HEK293T (cell line): ENCODE measurements at regions not wholly inside any gene's neighbourhood (a gene's known extent, or its start where the extent isn't known, plus 50 kb on each side); places are given as distances from the start of the nearest gene placed in this dataset.

Experiments
- CTCF ChIA-PET: fragments of 350-600 bp; formaldehyde crosslinking; extraction: SDS; loops from one replicate; lab custom pipeline; 2021; ENCODE audit warnings: antibody characterized with exemption, inconsistent platforms; lab: Yijun Ruan, JAX
- POLR2A ChIA-PET: fragments of 350-600 bp; formaldehyde crosslinking; extraction: SDS; loops from one replicate; lab custom pipeline; 2020; ENCODE audit warnings: antibody characterized with exemption, inconsistent platforms; lab: Yijun Ruan, JAX
- DNase-seq: peaks from one replicate; pipeline ENCODE4 v3.0.0; 2012; ENCODE audit warnings: mixed read lengths; ENCODE audit errors: extremely low spot score
- ARNT ChIP-seq: fragments of 450-650 bp; IDR thresholded peaks from 2 replicates; pipeline ENCODE4 v1.6.1; 2017; ENCODE audit warnings: mild to moderate bottlenecking
- BHLHE40 ChIP-seq: fragments of 450-650 bp; IDR thresholded peaks from 2 replicates; pipeline ENCODE4 v1.6.1; 2016; ENCODE audit warnings: mild to moderate bottlenecking, moderate library complexity, borderline replicate concordance
- CTBP1 ChIP-seq: fragments of 450-650 bp; IDR thresholded peaks from 2 replicates; pipeline ENCODE4 v1.6.1; 2016; ENCODE audit warnings: borderline replicate concordance
- ELF4 ChIP-seq: fragments of 450-650 bp; IDR thresholded peaks from 2 replicates; pipeline ENCODE4 v1.6.1; 2017; ENCODE audit warnings: antibody characterized with exemption
- FOXA1 ChIP-seq: fragments of 450-650 bp; IDR thresholded peaks from 2 replicates; pipeline ENCODE4 v1.6.1; 2016; ENCODE audit warnings: mild to moderate bottlenecking
- FOXK2 ChIP-seq: fragments of 450-650 bp; IDR thresholded peaks from 2 replicates; pipeline ENCODE4 v1.6.1; 2016; ENCODE audit warnings: mild to moderate bottlenecking
- FOXM1 ChIP-seq: fragments of 450-650 bp; IDR thresholded peaks from 2 replicates; pipeline ENCODE4 v1.6.1; 2017; ENCODE audit warnings: mild to moderate bottlenecking, borderline replicate concordance
- HDGF ChIP-seq: fragments of 450-650 bp; IDR thresholded peaks from 2 replicates; pipeline ENCODE4 v1.6.1; 2017; ENCODE audit warnings: antibody characterized with exemption, borderline replicate concordance
- L3MBTL2 ChIP-seq: fragments of 450-650 bp; conservative IDR thresholded peaks from 2 replicates; pipeline ENCODE4 v1.6.1; 2016; ENCODE audit warnings: mild to moderate bottlenecking
- LEF1 ChIP-seq: fragments of 450-650 bp; IDR thresholded peaks from 2 replicates; pipeline ENCODE4 v1.6.1; 2017; ENCODE audit warnings: mild to moderate bottlenecking, borderline replicate concordance
- NFRKB ChIP-seq: fragments of 450-650 bp; IDR thresholded peaks from 2 replicates; pipeline ENCODE4 v1.6.1; 2016; ENCODE audit warnings: mild to moderate bottlenecking, moderate library complexity
- SP1 ChIP-seq: fragments of 450-650 bp; IDR thresholded peaks from 2 replicates; pipeline ENCODE4 v1.6.1; 2017
- SUZ12 ChIP-seq: fragments of 450-650 bp; IDR thresholded peaks from 2 replicates; pipeline ENCODE4 v1.6.1; 2016; ENCODE audit warnings: mild to moderate bottlenecking
- TARDBP ChIP-seq: fragments of 450-650 bp; IDR thresholded peaks from 2 replicates; pipeline ENCODE4 v1.6.1; 2016
- ZNF384 ChIP-seq: fragments of 450-650 bp; IDR thresholded peaks from 2 replicates; pipeline ENCODE4 v1.6.1; 2016
- TF ChIP-seq, protein P1 (sequence below): fragments of 450-650 bp; IDR thresholded peaks from 2 replicates; pipeline ENCODE4 v1.6.1; 2016

DNA sequence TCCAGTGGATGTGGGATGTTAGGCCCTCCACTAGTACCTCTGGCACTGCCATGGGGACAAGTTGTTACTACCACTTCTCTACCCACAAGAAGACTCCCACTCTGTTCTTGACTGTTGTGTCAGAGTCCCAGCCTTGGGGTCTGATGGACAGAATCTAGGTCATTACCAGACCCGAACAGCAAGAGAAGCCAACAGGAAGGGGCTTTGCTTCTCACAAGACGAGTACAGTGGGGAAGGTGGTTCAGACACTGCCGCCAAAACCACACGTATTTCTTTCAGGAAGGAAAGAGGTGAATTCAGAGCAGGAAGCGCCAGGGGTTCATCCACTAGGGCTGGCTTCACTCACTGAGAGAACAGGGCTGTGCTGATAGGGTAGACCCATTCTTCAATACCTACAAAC, 161.3 kb upstream of the KIT start:
- TF ChIP-seq NFRKB = no peak
- TF ChIP-seq BHLHE40 = no peak
- TF ChIP-seq L3MBTL2 = no peak
- no peak for TF ChIP-seq FOXK2
- no peak for TF ChIP-seq SUZ12
- no peak for TF ChIP-seq CTBP1
- TF ChIP-seq FOXM1 = no peak
- no peak for TF ChIP-seq TARDBP
- TF ChIP-seq LEF1 = no peak
- no peak for TF ChIP-seq ARNT
- TF ChIP-seq, protein P1, sequence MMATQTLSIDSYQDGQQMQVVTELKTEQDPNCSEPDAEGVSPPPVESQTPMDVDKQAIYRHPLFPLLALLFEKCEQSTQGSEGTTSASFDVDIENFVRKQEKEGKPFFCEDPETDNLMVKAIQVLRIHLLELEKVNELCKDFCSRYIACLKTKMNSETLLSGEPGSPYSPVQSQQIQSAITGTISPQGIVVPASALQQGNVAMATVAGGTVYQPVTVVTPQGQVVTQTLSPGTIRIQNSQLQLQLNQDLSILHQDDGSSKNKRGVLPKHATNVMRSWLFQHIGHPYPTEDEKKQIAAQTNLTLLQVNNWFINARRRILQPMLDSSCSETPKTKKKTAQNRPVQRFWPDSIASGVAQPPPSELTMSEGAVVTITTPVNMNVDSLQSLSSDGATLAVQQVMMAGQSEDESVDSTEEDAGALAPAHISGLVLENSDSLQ = no peak
- TF ChIP-seq HDGF = no peak
- TF ChIP-seq ZNF384 = no peak
- no peak for TF ChIP-seq ELF4
- no peak for TF ChIP-seq FOXA1
- no peak for TF ChIP-seq SP1
- DNase-seq = no peak
- CTCF ChIA-PET = no interaction called here
- POLR2A ChIA-PET = no interaction called here

DNA sequence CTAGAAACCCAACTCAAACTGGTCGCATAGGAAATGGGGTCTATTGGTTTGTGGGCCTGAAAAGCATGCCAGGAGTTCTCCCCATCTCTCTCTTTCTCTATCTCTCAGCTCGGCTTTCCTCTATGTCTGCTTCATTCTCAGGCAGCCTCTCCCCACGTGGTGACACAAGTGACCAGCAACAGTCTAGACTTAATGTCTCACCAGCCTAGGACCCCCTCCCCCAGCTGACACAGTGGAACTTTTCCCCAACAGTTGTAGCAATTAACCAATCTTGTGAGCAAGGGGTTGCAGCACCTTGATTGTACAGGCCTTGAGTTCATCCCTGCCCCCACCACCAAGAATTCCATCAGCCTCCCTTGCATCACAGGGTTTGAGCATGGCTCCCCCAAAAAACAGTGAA, 159.8 kb upstream of the KIT start:
- no peak for DNase-seq
- ChIA-PET POLR2A (no interaction called here), CTCF (no interaction called here)
- no peak for TF ChIP-seq LEF1
- TF ChIP-seq ELF4 = no peak
- no peak for TF ChIP-seq NFRKB
- no peak for TF ChIP-seq FOXK2
- no peak for TF ChIP-seq HDGF
- TF ChIP-seq, protein P1 = no peak
- TF ChIP-seq L3MBTL2 = no peak
- TF ChIP-seq SP1 = no peak
- no peak for TF ChIP-seq FOXM1
- TF ChIP-seq CTBP1 = no peak
- no peak for TF ChIP-seq TARDBP

DNA sequence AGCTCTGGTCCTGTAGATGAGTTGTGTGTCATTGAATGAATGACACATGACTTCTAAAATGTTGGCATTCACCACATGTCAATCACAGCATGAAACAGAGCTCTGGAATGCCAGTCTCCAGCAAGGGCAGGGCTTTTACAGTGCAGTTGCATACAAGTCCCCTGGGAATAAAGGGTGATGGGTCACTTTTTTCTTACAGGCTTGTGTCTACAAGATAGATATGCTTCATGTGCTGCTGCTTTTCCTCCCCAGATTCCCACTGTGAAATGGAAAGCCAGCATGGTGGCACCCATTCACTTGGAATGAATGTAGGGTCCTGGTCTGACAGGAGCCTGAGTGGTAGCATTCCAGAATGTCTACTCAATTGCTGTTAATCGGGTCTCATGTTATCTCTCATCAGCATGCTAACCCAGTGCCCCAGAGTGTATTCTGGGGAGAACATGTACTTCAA, 159.1 kb upstream of the KIT start:
- ChIA-PET POLR2A (no interaction called here), CTCF (no interaction called here)
- TF ChIP-seq SP1 (no peak), CTBP1 (no peak)
- TF ChIP-seq, protein P1 = peak; percentile 77
- DNase-seq = no peak

DNA sequence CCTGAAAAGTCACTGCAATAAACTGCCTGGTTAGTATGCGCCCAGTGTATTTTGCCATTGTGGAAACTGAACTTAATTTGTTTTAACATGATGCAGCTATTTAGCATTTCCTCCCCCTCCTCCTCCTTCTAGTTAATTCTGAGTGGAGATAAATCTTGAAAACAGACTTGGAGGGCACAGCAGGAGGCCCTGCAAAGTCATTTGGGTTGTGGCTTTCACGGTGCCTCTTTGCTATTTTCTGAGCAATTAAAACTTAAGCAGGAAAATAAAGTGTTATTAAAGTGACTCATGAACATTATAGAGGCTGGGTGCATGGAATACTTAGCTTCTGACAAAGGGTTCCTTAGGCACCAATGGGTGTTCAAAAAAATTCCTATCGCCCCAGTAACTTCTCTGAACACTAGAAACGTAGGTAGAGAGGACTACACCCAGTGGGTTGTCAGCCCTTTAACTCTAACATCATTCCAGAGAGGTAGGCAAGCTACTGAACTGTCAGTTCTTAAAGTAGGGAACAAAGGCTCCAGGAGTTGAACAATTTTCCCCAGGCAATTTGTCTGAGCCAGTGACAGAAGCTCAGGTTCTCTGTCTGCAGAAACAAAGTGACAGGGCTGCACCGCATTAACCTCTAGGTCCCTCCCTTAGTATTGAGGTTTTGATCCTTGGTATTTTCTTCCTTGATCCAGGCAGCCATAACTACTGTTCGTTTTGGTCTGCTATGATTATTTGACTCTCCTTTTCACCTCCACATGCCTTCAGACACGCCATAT, 158.3 kb upstream of the KIT start:
- ChIA-PET CTCF (no interaction called here), POLR2A (no interaction called here)
- DNase-seq = peak; percentile 10
- TF ChIP-seq, protein P1 = peak; percentile 36; the same call in 1 of the 2 replicates
- no peak for TF ChIP-seq ARNT

DNA sequence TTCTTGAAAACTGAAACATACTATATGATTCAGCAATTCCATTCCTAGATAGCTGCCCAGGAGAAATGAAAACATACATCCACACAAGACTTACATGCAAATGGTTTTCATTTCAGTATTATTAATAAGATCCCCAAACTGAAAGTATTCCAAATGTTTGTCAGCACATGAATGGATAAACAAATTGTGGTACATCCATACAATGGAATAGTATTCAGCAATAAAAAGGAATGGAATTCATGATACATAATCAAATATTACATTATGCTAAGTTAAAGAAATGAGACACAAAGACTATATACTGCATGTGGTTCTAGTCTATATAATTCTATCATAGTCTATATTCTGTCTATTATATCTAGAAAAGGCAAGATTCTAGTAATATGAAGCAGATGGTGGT, 152.4 kb upstream of the KIT start:
- no peak for TF ChIP-seq ELF4
- TF ChIP-seq, protein P1 = no peak
- TF ChIP-seq HDGF = no peak
- TF ChIP-seq ARNT = no peak
- TF ChIP-seq FOXA1 = no peak
- no peak for TF ChIP-seq LEF1
- no peak for TF ChIP-seq SP1
- TF ChIP-seq CTBP1 = no peak
- TF ChIP-seq SUZ12 = no peak
- TF ChIP-seq L3MBTL2 = no peak
- TF ChIP-seq FOXM1 = no peak
- TF ChIP-seq ZNF384 = no peak
- TF ChIP-seq BHLHE40 = no peak
- no peak for TF ChIP-seq TARDBP
- TF ChIP-seq NFRKB = no peak
- no peak for TF ChIP-seq FOXK2
- no peak for DNase-seq
- ChIA-PET POLR2A (no interaction called here), CTCF (no interaction called here)

DNA sequence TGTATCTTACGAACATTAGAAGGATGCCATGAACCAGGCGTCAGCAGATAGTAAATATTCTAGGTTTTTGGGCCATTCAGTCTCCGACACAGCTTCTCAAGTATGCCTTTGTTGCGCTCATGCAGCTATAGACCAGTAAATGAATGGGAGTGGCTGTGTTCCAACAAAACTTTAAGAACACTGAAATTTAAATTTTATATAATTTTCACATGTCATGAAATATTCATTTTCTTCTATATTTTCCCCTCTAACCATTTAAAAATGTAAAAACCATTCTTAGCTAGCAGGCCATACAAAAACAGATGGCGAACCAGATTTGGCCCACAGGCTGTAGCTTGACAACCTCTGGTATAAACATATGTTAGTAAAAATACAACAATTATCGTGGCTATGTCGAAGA, 151.8 kb upstream of the KIT start:
- TF ChIP-seq L3MBTL2 = no peak
- no peak for TF ChIP-seq BHLHE40
- TF ChIP-seq FOXK2 = no peak
- no peak for TF ChIP-seq FOXA1
- no peak for TF ChIP-seq LEF1
- no peak for TF ChIP-seq TARDBP
- no peak for TF ChIP-seq ARNT
- no peak for TF ChIP-seq ZNF384
- TF ChIP-seq SP1 = no peak
- no peak for TF ChIP-seq NFRKB
- no peak for TF ChIP-seq SUZ12
- DNase-seq = no peak
- CTCF ChIA-PET = no interaction called here
- POLR2A ChIA-PET = no interaction called here
